ENCODE measurements at regions not wholly inside any gene's neighbourhood (a gene's known extent, or its start where the extent isn't known, plus 50 kb on each side); places are given as distances from the start of the nearest gene placed in this dataset.

GRCh38 chr6:21522797-21523456 is 70.6 kb upstream of the SOX4 start:
- TF ChIP-seq CTCF (IDR thresholded peaks at IDR 0.05; ENCODE audit: partially characterized antibody, unreplicated experiment) = peak; percentile 47
- H3K36me3 Mint-ChIP-seq (ENCODE audit: unreplicated experiment) = no peaks in the 10 kb centered on the region

GRCh38 chr6:21523652-21524051 is 69.9 kb upstream of the SOX4 start:
- Mint-ChIP-seq H3K36me3 (ENCODE audit: unreplicated experiment) (no peaks in the 10 kb centered on the region), H3K4me1 (ENCODE audit: low read depth, unreplicated experiment) (peaks cover 9% of the 10 kb centered on the region), H3K27ac (ENCODE audit: unreplicated experiment) (no peak overlapping the region), H3K9me3 (ENCODE audit: unreplicated experiment) (no peaks in the 10 kb centered on the region), H3K4me3 (ENCODE audit: unreplicated experiment) (no peak overlapping the region), H3K27me3 (ENCODE audit: unreplicated experiment) (no peaks in the 10 kb centered on the region)
- no peak for DNase-seq
- no peak for TF ChIP-seq CTCF (IDR thresholded peaks at IDR 0.05; ENCODE audit: partially characterized antibody, unreplicated experiment)

More at GRCh38 chr6:21522797-21523456, 70.6 kb upstream of the SOX4 start:
- Mint-ChIP-seq H3K4me3 (ENCODE audit: unreplicated experiment) (no peak overlapping the region), H3K4me1 (ENCODE audit: low read depth, unreplicated experiment) (peaks cover 9% of the 10 kb centered on the region), H3K9me3 (ENCODE audit: unreplicated experiment) (no peaks in the 10 kb centered on the region), H3K27me3 (ENCODE audit: unreplicated experiment) (no peaks in the 10 kb centered on the region), H3K27ac (ENCODE audit: unreplicated experiment) (no peak overlapping the region)
- DNase-seq = peak; percentile 65

- H3K4me1 Mint-ChIP-seq (ENCODE audit: low read depth, unreplicated experiment) = peaks cover 9% of the 10 kb centered on the region
- no peaks in the 10 kb centered on the region for H3K27me3 Mint-ChIP-seq (ENCODE audit: unreplicated experiment)
- H3K36me3 Mint-ChIP-seq (ENCODE audit: unreplicated experiment) = no peaks in the 10 kb centered on the region
- H3K27ac Mint-ChIP-seq (ENCODE audit: unreplicated experiment) = no peak overlapping the region
- no peak overlapping the region for H3K4me3 Mint-ChIP-seq (ENCODE audit: unreplicated experiment)
- no peak for TF ChIP-seq CTCF (IDR thresholded peaks at IDR 0.05; ENCODE audit: partially characterized antibody, unreplicated experiment)
- H3K9me3 Mint-ChIP-seq (ENCODE audit: unreplicated experiment) = no peaks in the 10 kb centered on the region
- no peak for DNase-seq
These were observed 69.3 kb upstream of the SOX4 start for GRCh38 chr6:21524201-21524600.

GRCh38 chr6:21526974-21527373 is 66.6 kb upstream of the SOX4 start:
- no peak overlapping the region for H3K4me3 Mint-ChIP-seq (ENCODE audit: unreplicated experiment)
- H3K9me3 Mint-ChIP-seq (ENCODE audit: unreplicated experiment) = no peaks in the 10 kb centered on the region
- no peak overlapping the region for H3K27ac Mint-ChIP-seq (ENCODE audit: unreplicated experiment)
- H3K4me1 Mint-ChIP-seq (ENCODE audit: low read depth, unreplicated experiment) = peaks cover 12% of the 10 kb centered on the region
- no peaks in the 10 kb centered on the region for H3K36me3 Mint-ChIP-seq (ENCODE audit: unreplicated experiment)
- DNase-seq = no peak
- H3K27me3 Mint-ChIP-seq (ENCODE audit: unreplicated experiment) = no peaks in the 10 kb centered on the region
- no peak for TF ChIP-seq CTCF (IDR thresholded peaks at IDR 0.05; ENCODE audit: partially characterized antibody, unreplicated experiment)

- Mint-ChIP-seq H3K36me3 (ENCODE audit: unreplicated experiment) (no peaks in the 10 kb centered on the region), H3K9me3 (ENCODE audit: unreplicated experiment) (no peaks in the 10 kb centered on the region), H3K27me3 (ENCODE audit: unreplicated experiment) (no peaks in the 10 kb centered on the region), H3K4me3 (ENCODE audit: unreplicated experiment) (no peak overlapping the region), H3K4me1 (ENCODE audit: low read depth, unreplicated experiment) (peaks cover 9% of the 10 kb centered on the region), H3K27ac (ENCODE audit: unreplicated experiment) (no peak overlapping the region)
- DNase-seq = no peak
- no peak for TF ChIP-seq CTCF (IDR thresholded peaks at IDR 0.05; ENCODE audit: partially characterized antibody, unreplicated experiment)
These were observed 65.8 kb upstream of the SOX4 start for GRCh38 chr6:21527731-21528130.
